ENCODE measurements at regions not wholly inside any gene's neighbourhood (a gene's known extent, or its start where the extent isn't known, plus 50 kb on each side); places are given as distances from the start of the nearest gene placed in this dataset.
"Not testable (repeated sequence)": the region's sequence is repeated elsewhere in the genome, so short reads cannot be mapped to it uniquely, and the experiment has no call there.

DNA sequence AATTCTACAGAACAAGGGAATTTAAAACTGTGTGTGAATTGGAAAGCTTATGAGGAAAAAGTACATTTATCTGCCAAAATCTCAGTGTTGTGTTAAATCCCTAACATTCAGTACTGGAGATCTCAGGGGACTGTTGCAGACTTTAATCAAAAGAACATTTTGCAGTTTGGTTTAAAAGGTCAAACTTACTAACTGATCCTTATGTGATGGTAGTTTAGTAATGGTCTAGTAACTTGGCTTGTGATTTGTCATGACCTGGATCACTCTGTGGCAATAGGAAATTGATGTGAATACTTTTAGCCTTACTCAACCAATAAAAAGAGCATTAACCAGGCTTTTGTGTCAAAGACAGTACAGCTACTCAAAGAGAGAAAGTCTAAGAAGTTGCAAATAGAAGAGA is 862.1 kb upstream of the MIR17HG start:
- no peak overlapping the region for H3K4me3 ChIP-seq
- no peaks in the 10 kb centered on the region for H3K9me3 ChIP-seq
- no peak for DNase-seq
- H3K36me3 ChIP-seq = no peaks in the 10 kb centered on the region
- no peaks in the 10 kb centered on the region for H3K4me1 ChIP-seq (ENCODE audit: insufficient read depth)
- TF ChIP-seq EP300 (IDR thresholded peaks at IDR 0.05) = no peak
- TF ChIP-seq CTCF (IDR thresholded peaks at IDR 0.05) = no peak
- TF ChIP-seq POLR2A (IDR thresholded peaks at IDR 0.05) = no peak
- no peak overlapping the region for H3K27ac ChIP-seq
- H3K27me3 ChIP-seq = no peaks in the 10 kb centered on the region
- intact Hi-C loops (cut with DNase I) = no loop called here

DNA sequence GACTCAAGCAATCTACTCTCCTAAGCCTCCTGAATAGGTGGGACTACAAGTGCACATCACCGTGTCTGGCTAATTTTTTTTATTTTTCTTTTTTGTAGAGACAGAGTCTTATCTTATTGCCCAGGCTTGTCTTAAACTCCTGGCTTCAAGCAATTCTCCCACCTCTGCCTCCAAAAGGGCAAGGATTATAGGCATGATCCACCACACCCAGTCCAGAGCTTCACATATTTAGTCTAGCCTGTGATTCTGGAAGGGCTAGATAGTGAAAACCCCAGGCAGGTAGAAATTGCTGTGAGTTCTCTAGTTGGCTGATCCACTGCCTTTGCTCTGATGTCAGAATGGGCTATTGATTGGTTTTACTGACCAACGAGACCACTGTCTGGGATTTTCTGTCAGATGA is 854.6 kb upstream of the MIR17HG start:
- TF ChIP-seq POLR2A (IDR thresholded peaks at IDR 0.05) (no peak), EP300 (IDR thresholded peaks at IDR 0.05) (no peak), CTCF (IDR thresholded peaks at IDR 0.05) (no peak)
- Histone ChIP-seq H3K4me3 (no peak overlapping the region), H3K9me3 (no peaks in the 10 kb centered on the region), H3K36me3 (no peaks in the 10 kb centered on the region), H3K4me1 (ENCODE audit: insufficient read depth) (no peaks in the 10 kb centered on the region), H3K27ac (no peak overlapping the region), H3K27me3 (no peaks in the 10 kb centered on the region)
- 70 to 90% (median 85%) methylated on average over 2 of the region's 2 CpGs for WGBS, 3 donors
- intact Hi-C loops (cut with DNase I) = no loop called here
- DNase-seq = no peak

DNA sequence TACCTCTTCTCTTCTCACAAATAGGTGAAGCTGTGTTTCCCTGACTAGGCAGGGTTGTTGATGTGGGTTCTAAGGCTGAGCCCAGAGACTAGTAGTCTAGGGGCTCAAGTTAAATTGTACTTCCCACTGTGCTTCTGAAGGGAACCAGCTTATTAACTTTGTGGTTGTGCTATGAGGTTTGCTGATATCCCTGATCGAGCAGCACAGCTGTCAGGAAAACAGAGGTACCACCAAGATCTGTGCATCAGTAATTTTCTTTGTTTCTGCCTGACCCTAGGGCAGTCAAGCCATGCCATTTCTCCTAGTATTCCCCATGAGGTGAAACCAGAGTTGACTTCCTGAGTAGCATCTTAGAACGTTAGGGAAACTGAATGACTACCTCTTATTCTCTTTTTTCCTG is 853.8 kb upstream of the MIR17HG start:
- no peaks in the 10 kb centered on the region for H3K9me3 ChIP-seq
- DNase-seq = no peak
- no peak overlapping the region for H3K27ac ChIP-seq
- no peak overlapping the region for H3K4me3 ChIP-seq
- no peaks in the 10 kb centered on the region for H3K36me3 ChIP-seq
- intact Hi-C loops (cut with DNase I) = no loop called here
- TF ChIP-seq POLR2A (IDR thresholded peaks at IDR 0.05) = no peak
- TF ChIP-seq EP300 (IDR thresholded peaks at IDR 0.05) = no peak
- H3K27me3 ChIP-seq = no peaks in the 10 kb centered on the region
- no peaks in the 10 kb centered on the region for H3K4me1 ChIP-seq (ENCODE audit: insufficient read depth)
- 70 to 79% (median 79%) methylated on average over 2 of the region's 2 CpGs for WGBS, 3 donors

DNA sequence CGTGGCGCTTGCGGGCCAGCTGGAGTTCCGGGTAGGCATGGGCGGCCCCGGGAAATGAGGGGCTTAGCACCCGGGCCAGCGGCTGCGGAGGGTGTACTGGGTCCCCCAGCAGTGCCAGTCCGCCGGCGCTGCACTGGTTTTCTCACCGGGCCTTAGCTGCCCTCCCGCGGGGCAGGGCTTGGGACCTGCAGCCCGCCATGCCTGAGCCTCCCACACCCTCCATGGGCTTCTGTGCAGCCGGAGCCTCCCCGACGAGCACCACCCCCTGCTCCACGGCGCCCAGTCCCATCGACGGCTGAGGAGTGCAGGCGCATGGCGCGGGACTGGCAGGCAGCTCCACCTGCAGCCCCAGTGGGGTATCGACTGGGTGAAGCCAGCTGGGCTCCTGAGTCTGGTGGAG is 852.6 kb upstream of the MIR17HG start:
- H3K9me3 ChIP-seq; H3K4me1 ChIP-seq (ENCODE audit: insufficient read depth); H3K27me3 ChIP-seq; H3K36me3 ChIP-seq; H3K4me3 ChIP-seq; H3K27ac ChIP-seq; DNase-seq; intact Hi-C loops (cut with DNase I): not testable (repeated sequence)
- 95 to 98% (median 97%) methylated on average over 26 to 27 of the region's 27 CpGs for WGBS, 3 donors

GRCh38 chr13:90498096-90498495 is 849.4 kb upstream of the MIR17HG start:
- Histone ChIP-seq H3K9me3 (no peaks in the 10 kb centered on the region), H3K4me1 (ENCODE audit: insufficient read depth) (no peaks in the 10 kb centered on the region), H3K27me3 (no peaks in the 10 kb centered on the region), H3K27ac (no peak overlapping the region), H3K36me3 (no peaks in the 10 kb centered on the region), H3K4me3 (no peak overlapping the region)
- intact Hi-C loops (cut with DNase I) = no loop called here
- TF ChIP-seq EP300 (IDR thresholded peaks at IDR 0.05) (no peak), CTCF (IDR thresholded peaks at IDR 0.05) (no peak), POLR2A (IDR thresholded peaks at IDR 0.05) (no peak)
- no peak for DNase-seq
- WGBS, 3 donors = 30 to 54% (median 30%) methylated on average over 1 of the region's 1 CpG

- Histone ChIP-seq H3K36me3 (no peaks in the 10 kb centered on the region), H3K27ac (no peak overlapping the region), H3K4me3 (no peak overlapping the region), H3K4me1 (ENCODE audit: insufficient read depth) (no peaks in the 10 kb centered on the region), H3K27me3 (no peaks in the 10 kb centered on the region), H3K9me3 (no peaks in the 10 kb centered on the region)
- 3 to 15% (median 7%) methylated on average over 1 of the region's 1 CpG for whole genome bisulfite sequencing, 3 donors
- DNase-seq = no peak
- intact Hi-C loops (cut with DNase I) = no loop called here
- TF ChIP-seq EP300 (IDR thresholded peaks at IDR 0.05) = no peak
- no peak for TF ChIP-seq CTCF (IDR thresholded peaks at IDR 0.05)
- TF ChIP-seq POLR2A (IDR thresholded peaks at IDR 0.05) = no peak
Observed at GRCh38 chr13:90498816-90499215, 848.7 kb upstream of the MIR17HG start.

Data from ovary (tissue), 7 donors.